Fibroblast of the conjunctiva (primary cell): ENCODE measurements at regions not wholly inside any gene's neighbourhood (a gene's known extent, or its start where the extent isn't known, plus 50 kb on each side); places are given as distances from the start of the nearest gene placed in this dataset.

Experiments used
- DNase-seq: peaks from one replicate; pipeline ENCODE4 v3.0.0-alpha.2; 2010; ENCODE audit warnings: low read depth

- DNase-seq, result no peak
Measured at GRCh38 chrX:45743906-45744625, 543.4 kb upstream of the DIPK2B start.

GRCh38 chrX:45743081-45743533, 542.4 kb upstream of the DIPK2B start:
- DNase-seq, result peak; percentile 30

- no peak for DNase-seq
Measured at GRCh38 chrX:45740291-45740690, 539.6 kb upstream of the DIPK2B start.

GRCh38 chrX:45735571-45735970, 534.9 kb upstream of the DIPK2B start:
- no peak for DNase-seq

- DNase-seq, result no peak
Measured at GRCh38 chrX:45731448-45731847, 530.8 kb upstream of the DIPK2B start.

- DNase-seq, result no peak
Measured at GRCh38 chrX:45727761-45728160, 527.1 kb upstream of the DIPK2B start.

GRCh38 chrX:45722471-45722870, 521.8 kb upstream of the DIPK2B start:
- DNase-seq, result no peak

GRCh38 chrX:45719751-45720501, 519.2 kb upstream of the DIPK2B start:
- no peak for DNase-seq

GRCh38 chrX:45718676-45719075, 518.0 kb upstream of the DIPK2B start:
- no peak for DNase-seq

GRCh38 chrX:45716750-45717149, 516.1 kb upstream of the DIPK2B start:
- no peak for DNase-seq

GRCh38 chrX:45715748-45716147, 515.1 kb upstream of the DIPK2B start:
- DNase-seq, result no peak

GRCh38 chrX:45714866-45715265, 514.2 kb upstream of the DIPK2B start:
- DNase-seq, result no peak

- no peak for DNase-seq
Measured at GRCh38 chrX:45712067-45712466, 511.4 kb upstream of the DIPK2B start.

GRCh38 chrX:45711231-45711630, 510.6 kb upstream of the DIPK2B start:
- DNase-seq, result peak; percentile 36

GRCh38 chrX:45710081-45710801, 509.6 kb upstream of the DIPK2B start:
- DNase-seq, result peak; percentile 74

- DNase-seq, result no peak
Measured at GRCh38 chrX:45709381-45709780, 508.7 kb upstream of the DIPK2B start.

GRCh38 chrX:45699158-45699557, 498.5 kb upstream of the DIPK2B start:
- DNase-seq, result no peak

- peak; percentile 37 for DNase-seq
Measured at GRCh38 chrX:45697591-45697990, 496.9 kb upstream of the DIPK2B start.

- no peak for DNase-seq
Measured at GRCh38 chrX:45696736-45697135, 496.1 kb upstream of the DIPK2B start.

- DNase-seq, result no peak
Measured at GRCh38 chrX:45689971-45690370, 489.3 kb upstream of the DIPK2B start.

- DNase-seq, result no peak
Measured at GRCh38 chrX:45683914-45684313, 483.2 kb upstream of the DIPK2B start.

GRCh38 chrX:45681891-45682290, 481.2 kb upstream of the DIPK2B start:
- DNase-seq, result no peak
